Liver (tissue), 8 donors: ENCODE measurements at regions not wholly inside any gene's neighbourhood (a gene's known extent, or its start where the extent isn't known, plus 50 kb on each side); places are given as distances from the start of the nearest gene placed in this dataset.

Source experiments
- DNase-seq: peaks from one replicate; pipeline ENCODE4 v3.0.0-alpha.2; 2017; ENCODE audit warnings: low spot score
- H3K27ac ChIP-seq, 2 donors: one replicate each; pipeline ENCODE4 v1.7.0; 2013; ENCODE audit warnings: inconsistent platforms in 2 of 2, low read length in 2 of 2, control low read depth in 1 of 2, low read depth in 1 of 2, mild to moderate bottlenecking in 1 of 2
- H3K27me3 ChIP-seq, 4 donors: one replicate each; pipeline versions ENCODE4 v1.6.1 to v1.7.0; 2013; ENCODE audit warnings: low read length in 3 of 4, inconsistent platforms in 1 of 4, mild to moderate bottlenecking in 1 of 4, moderate library complexity in 1 of 4; ENCODE audit not compliant: control insufficient read depth in 4 of 4, insufficient read depth in 4 of 4
- H3K36me3 ChIP-seq, 4 donors: one replicate each; pipeline versions ENCODE4 v1.6.1 to v1.7.0; 2013; ENCODE audit warnings: low read length in 3 of 4, mild to moderate bottlenecking in 3 of 4, low read depth in 1 of 4, moderate library complexity in 1 of 4; ENCODE audit not compliant: control insufficient read depth in 4 of 4, insufficient read depth in 3 of 4
- H3K4me1 ChIP-seq, 4 donors: one replicate each; pipeline versions ENCODE4 v1.6.1 to v1.7.0; 2013; ENCODE audit warnings: low read length in 3 of 4, mild to moderate bottlenecking in 3 of 4, moderate library complexity in 1 of 4; ENCODE audit not compliant: control insufficient read depth in 4 of 4, insufficient read depth in 4 of 4
- H3K4me3 ChIP-seq, 3 donors: one replicate each; pipeline versions ENCODE4 v1.6.1 to v1.7.0; 2013; ENCODE audit warnings: low read length in 3 of 3, control low read depth in 1 of 3, low read depth in 1 of 3, mild to moderate bottlenecking in 1 of 3
- H3K9ac ChIP-seq, 2 donors: one replicate each; pipeline ENCODE4 v1.7.0; 2013; ENCODE audit warnings: low read length in 2 of 2, mild to moderate bottlenecking in 2 of 2, moderate library complexity in 2 of 2, control low read depth in 1 of 2, low read depth in 1 of 2
- H3K9me3 ChIP-seq, 4 donors: one replicate each; pipeline versions ENCODE4 v1.6.1 to v1.7.0; 2013; ENCODE audit warnings: low read length in 3 of 4; ENCODE audit not compliant: control insufficient read depth in 4 of 4
- EGR1 ChIP-seq, 2 donors: IDR thresholded peaks; 2 replicates each; pipeline ENCODE4 v1.6.1; 2016 to 2018; ENCODE audit warnings: antibody characterized with exemption in 2 of 2, low read depth in 2 of 2
- FOXA1 ChIP-seq: IDR thresholded peaks from 2 replicates; pipeline ENCODE4 v1.6.1; 2016; ENCODE audit warnings: antibody characterized with exemption
- GABPA ChIP-seq, 2 donors: IDR thresholded peaks in 1 of 2; conservative IDR thresholded peaks in 1 of 2; 2 replicates each; pipeline ENCODE4 v1.6.1; 2016; ENCODE audit warnings: antibody characterized with exemption in 2 of 2, mild to moderate bottlenecking in 1 of 2, moderate library complexity in 1 of 2
- RAD21 ChIP-seq, 2 donors: IDR thresholded peaks; 2 replicates each; pipeline ENCODE4 v1.6.1; 2016; ENCODE audit warnings: antibody characterized with exemption in 2 of 2, mild to moderate bottlenecking in 2 of 2
- RXRA ChIP-seq, 2 donors: IDR thresholded peaks; 2 replicates each; pipeline ENCODE4 v1.6.1; 2017 to 2018; ENCODE audit warnings: antibody characterized with exemption in 2 of 2, mild to moderate bottlenecking in 1 of 2
- TAF1 ChIP-seq: conservative IDR thresholded peaks from 2 replicates; pipeline ENCODE4 v1.6.1; 2016; ENCODE audit warnings: antibody characterized with exemption, mild to moderate bottlenecking
- YY1 ChIP-seq: IDR thresholded peaks from 2 replicates; pipeline ENCODE4 v1.6.1; 2016; ENCODE audit warnings: antibody characterized with exemption, mild to moderate bottlenecking
- WGBS: extraction: QIAGEN DNeasy Blood & Tissue Kit; methylation state at CpG from one replicate; pipeline ENCODE4 v1.1.7; 2013; 5-methylcytosine and 5-hydroxymethylcytosine counted together
- TF ChIP-seq, protein P1 (sequence below): IDR thresholded peaks from 2 replicates; pipeline ENCODE4 v1.6.1; 2016; ENCODE audit warnings: antibody characterized with exemption, mild to moderate bottlenecking
- TF ChIP-seq, protein P2 (sequence below): IDR thresholded peaks from 2 replicates; pipeline ENCODE4 v1.6.1; 2016; ENCODE audit warnings: antibody characterized with exemption
- TF ChIP-seq, protein P3 (sequence below): fragments of 150-350 bp; IDR thresholded peaks from 2 replicates; pipeline ENCODE4 v1.5.1; 2017; ENCODE audit warnings: improper control_type of control experiment, low read depth, low read length; ENCODE audit not compliant: missing input control
- TF ChIP-seq, protein P4 (sequence below): IDR thresholded peaks from 2 replicates; pipeline ENCODE4 v1.6.1; 2016; ENCODE audit warnings: antibody characterized with exemption
- donor health status: healthy.
- donor health status: healthy.
- donor health status: healthy.
- donor health status: healthy.
- donor health status: healthy.

DNA sequence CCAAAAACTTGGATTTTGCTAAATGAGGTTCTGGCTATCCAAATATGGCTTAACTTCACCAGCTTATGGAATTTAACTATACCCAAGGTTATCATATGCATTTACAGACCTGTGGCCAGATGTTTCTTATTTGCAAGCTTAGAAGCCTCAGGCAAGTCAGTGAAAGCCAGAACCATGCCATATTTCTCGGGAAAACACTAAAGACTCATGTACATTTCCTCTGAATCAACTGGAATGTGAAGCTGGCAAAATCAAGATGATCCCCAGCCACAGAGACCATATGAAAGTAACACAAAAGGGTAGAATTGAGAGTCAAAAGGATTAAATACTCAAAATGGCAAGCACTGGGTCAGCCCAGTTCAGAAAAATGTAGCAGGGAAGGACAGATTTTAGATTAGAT is 76.4 kb upstream of the SLC1A1 start (continued):
- TF ChIP-seq, protein P1, sequence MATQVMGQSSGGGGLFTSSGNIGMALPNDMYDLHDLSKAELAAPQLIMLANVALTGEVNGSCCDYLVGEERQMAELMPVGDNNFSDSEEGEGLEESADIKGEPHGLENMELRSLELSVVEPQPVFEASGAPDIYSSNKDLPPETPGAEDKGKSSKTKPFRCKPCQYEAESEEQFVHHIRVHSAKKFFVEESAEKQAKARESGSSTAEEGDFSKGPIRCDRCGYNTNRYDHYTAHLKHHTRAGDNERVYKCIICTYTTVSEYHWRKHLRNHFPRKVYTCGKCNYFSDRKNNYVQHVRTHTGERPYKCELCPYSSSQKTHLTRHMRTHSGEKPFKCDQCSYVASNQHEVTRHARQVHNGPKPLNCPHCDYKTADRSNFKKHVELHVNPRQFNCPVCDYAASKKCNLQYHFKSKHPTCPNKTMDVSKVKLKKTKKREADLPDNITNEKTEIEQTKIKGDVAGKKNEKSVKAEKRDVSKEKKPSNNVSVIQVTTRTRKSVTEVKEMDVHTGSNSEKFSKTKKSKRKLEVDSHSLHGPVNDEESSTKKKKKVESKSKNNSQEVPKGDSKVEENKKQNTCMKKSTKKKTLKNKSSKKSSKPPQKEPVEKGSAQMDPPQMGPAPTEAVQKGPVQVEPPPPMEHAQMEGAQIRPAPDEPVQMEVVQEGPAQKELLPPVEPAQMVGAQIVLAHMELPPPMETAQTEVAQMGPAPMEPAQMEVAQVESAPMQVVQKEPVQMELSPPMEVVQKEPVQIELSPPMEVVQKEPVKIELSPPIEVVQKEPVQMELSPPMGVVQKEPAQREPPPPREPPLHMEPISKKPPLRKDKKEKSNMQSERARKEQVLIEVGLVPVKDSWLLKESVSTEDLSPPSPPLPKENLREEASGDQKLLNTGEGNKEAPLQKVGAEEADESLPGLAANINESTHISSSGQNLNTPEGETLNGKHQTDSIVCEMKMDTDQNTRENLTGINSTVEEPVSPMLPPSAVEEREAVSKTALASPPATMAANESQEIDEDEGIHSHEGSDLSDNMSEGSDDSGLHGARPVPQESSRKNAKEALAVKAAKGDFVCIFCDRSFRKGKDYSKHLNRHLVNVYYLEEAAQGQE, result no peak
- no peak for TF ChIP-seq YY1

DNA sequence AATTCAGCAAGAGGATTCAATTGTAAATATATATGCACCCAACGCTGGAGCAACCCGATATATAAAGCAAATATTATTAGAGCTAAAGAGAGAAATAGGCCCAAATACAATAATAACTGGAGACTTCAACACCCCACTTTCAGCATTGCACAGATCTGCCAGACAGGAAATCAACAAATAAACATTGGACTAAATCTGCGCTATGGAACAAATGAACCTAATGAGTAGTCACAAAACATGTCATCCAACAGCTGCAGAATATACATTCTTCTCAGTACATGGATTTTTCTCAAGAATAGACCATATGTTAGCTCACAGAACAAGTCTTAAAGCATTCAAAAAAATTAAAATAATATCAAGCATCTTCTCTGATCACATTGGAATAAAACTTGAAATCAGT is 86.1 kb upstream of the SLC1A1 start:
- Histone ChIP-seq H3K4me3 (no peak overlapping the region), H3K36me3 (no peaks in the 10 kb centered on the region), H3K27me3 (no peaks in the 10 kb centered on the region), H3K27ac (no peak overlapping the region), H3K9me3 (peaks cover 0 to 5% (median 0%) of the 10 kb centered on the region in 4 donors), H3K4me1 (peaks cover 0 to 6% (median 1%) of the 10 kb centered on the region in 4 donors), H3K9ac (no peak overlapping the region)
- no peak for DNase-seq
- TF ChIP-seq, protein P2, sequence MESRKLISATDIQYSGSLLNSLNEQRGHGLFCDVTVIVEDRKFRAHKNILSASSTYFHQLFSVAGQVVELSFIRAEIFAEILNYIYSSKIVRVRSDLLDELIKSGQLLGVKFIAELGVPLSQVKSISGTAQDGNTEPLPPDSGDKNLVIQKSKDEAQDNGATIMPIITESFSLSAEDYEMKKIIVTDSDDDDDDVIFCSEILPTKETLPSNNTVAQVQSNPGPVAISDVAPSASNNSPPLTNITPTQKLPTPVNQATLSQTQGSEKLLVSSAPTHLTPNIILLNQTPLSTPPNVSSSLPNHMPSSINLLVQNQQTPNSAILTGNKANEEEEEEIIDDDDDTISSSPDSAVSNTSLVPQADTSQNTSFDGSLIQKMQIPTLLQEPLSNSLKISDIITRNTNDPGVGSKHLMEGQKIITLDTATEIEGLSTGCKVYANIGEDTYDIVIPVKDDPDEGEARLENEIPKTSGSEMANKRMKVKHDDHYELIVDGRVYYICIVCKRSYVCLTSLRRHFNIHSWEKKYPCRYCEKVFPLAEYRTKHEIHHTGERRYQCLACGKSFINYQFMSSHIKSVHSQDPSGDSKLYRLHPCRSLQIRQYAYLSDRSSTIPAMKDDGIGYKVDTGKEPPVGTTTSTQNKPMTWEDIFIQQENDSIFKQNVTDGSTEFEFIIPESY, result no peak
- TF ChIP-seq TAF1 (no peak), RXRA (IDR thresholded peaks at IDR 0.05) (no peak)
- TF ChIP-seq, protein P3, sequence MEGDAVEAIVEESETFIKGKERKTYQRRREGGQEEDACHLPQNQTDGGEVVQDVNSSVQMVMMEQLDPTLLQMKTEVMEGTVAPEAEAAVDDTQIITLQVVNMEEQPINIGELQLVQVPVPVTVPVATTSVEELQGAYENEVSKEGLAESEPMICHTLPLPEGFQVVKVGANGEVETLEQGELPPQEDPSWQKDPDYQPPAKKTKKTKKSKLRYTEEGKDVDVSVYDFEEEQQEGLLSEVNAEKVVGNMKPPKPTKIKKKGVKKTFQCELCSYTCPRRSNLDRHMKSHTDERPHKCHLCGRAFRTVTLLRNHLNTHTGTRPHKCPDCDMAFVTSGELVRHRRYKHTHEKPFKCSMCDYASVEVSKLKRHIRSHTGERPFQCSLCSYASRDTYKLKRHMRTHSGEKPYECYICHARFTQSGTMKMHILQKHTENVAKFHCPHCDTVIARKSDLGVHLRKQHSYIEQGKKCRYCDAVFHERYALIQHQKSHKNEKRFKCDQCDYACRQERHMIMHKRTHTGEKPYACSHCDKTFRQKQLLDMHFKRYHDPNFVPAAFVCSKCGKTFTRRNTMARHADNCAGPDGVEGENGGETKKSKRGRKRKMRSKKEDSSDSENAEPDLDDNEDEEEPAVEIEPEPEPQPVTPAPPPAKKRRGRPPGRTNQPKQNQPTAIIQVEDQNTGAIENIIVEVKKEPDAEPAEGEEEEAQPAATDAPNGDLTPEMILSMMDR, result no peak
- WGBS, result 77% methylated on average over 3 of the region's 3 CpGs

DNA sequence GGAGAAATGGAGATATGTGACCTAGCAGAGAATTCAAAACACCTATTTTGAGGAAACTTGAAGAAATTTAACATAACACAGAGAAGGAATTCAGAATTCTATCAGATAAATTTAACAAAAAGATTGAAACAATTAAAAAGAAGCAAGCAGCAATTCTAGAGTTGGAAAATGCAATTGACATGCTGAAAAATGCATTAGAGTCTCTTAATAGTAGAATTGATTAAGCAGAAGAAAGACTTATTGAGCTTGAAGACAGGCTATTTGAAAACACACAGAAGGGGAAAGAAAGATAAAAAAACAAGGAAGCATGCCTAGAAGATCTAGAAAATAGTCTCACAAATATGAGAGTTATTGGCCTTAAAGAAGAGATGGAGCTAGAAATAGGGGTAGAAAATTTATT is 87.8 kb upstream of the SLC1A1 start:
- H3K27ac ChIP-seq, result no peak overlapping the region
- H3K4me1 ChIP-seq, result peaks cover 0 to 6% (median 2%) of the 10 kb centered on the region in 4 donors
- H3K36me3 ChIP-seq, result no peaks in the 10 kb centered on the region
- TF ChIP-seq, protein P4, sequence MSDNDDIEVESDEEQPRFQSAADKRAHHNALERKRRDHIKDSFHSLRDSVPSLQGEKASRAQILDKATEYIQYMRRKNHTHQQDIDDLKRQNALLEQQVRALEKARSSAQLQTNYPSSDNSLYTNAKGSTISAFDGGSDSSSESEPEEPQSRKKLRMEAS, result no peak
- TF ChIP-seq FOXA1, result no peak
- TF ChIP-seq RAD21 (IDR thresholded peaks at IDR 0.05), result no peak
- TF ChIP-seq EGR1 (IDR thresholded peaks at IDR 0.05; ENCODE audit: low read depth in 2 of 2), result no peak
- no peak for TF ChIP-seq GABPA (IDR thresholded peaks at IDR 0.05 in 1 of 2, conservative IDR thresholded peaks at IDR 0.05 in 1 of 2)
- TF ChIP-seq, protein P2, result no peak
- TF ChIP-seq, protein P3, result no peak
- peaks cover 0 to 5% (median 0%) of the 10 kb centered on the region in 4 donors for H3K9me3 ChIP-seq
- DNase-seq, result no peak
- no peaks in the 10 kb centered on the region for H3K27me3 ChIP-seq
- H3K9ac ChIP-seq, result no peak overlapping the region
- no peak overlapping the region for H3K4me3 ChIP-seq
